ENCODE measurements at regions not wholly inside any gene's neighbourhood (a gene's known extent, or its start where the extent isn't known, plus 50 kb on each side); places are given as distances from the start of the nearest gene placed in this dataset.
"Not testable (repeated sequence)": the region's sequence is repeated elsewhere in the genome, so short reads cannot be mapped to it uniquely, and the experiment has no call there.

GRCh38 chr16:29164442-29165089, 179.7 kb downstream of the LAT start:
- not testable (repeated sequence) for TF ChIP-seq CTCF, POLR2A (IDR thresholded peaks at IDR 0.05)
